ENCODE measurements at regions not wholly inside any gene's neighbourhood (a gene's known extent, or its start where the extent isn't known, plus 50 kb on each side); places are given as distances from the start of the nearest gene placed in this dataset.

DNA sequence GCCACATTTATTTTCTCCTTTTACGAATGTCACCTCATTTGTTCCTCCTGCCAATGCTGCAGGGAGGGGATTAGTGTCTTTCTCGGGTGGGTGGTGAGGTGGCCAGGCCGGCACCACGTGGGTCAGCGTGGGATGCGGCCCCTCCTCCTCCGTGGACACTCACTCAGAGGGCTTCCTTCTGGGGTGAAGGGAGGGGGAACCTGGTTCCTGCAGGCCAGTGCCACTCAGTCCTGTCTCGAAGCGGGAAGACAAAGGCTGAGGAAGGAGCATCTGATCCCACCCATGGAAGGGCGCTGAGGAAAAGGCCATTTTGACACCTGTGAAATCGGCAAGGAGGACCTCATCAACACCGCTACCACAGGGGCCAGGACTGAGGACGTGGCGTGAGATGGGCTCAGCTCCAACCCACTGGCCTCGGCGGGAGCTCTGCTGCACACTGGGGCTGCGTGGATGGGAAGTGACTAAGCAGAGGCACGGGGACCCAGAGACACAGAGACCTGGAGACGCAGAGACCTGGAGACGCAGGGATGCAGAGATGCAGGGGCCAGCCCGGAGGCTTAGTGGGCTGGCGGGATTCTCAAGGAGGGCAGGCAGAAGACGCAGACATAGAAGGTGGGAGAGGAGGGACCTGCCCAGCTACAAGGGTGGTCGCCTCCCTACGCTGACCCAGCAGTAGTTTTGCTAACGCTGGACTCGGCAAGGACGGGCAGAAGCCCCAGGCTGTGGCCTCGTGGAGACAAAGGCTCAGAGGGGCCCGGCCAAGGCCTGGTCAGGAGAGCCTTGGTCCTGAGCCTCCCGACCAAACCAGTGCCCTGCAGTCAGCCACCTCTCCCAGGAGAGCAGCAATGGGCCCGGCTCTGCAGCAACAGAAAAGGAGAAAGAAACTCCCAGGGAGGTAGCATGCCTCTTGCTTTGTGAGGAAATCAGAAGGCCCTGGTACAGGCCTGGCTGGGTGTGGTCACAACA lies 1071.2 kb downstream of the BRD1 start:
- TF ChIP-seq CTCF (IDR thresholded peaks at IDR 0.05 in 2 of 3, conservative IDR thresholded peaks at IDR 0.05 in 1 of 3; ENCODE audit: borderline replicate concordance in 1 of 3, insufficient read depth in 1 of 3, low read depth in 2 of 3, low read length in 2 of 3) (no peak), RAD21 (IDR thresholded peaks at IDR 0.05; ENCODE audit: low read depth) (no peak), ZNF274 (IDR thresholded peaks at IDR 0.05; ENCODE audit: low read depth, low read length) (no peak), ATF3 (IDR thresholded peaks at IDR 0.05) (no peak), POLR2AphosphoS5 (IDR thresholded peaks at IDR 0.05; ENCODE audit: low read depth, low read length) (no peak), YY1 (IDR thresholded peaks at IDR 0.05; ENCODE audit: extremely low read depth, insufficient replicate concordance, low read depth, low read length) (no peak), EZH2 (IDR thresholded peaks at IDR 0.05) (no peak), CEBPB (IDR thresholded peaks at IDR 0.05; ENCODE audit: low read depth) (no peak), SRF (IDR thresholded peaks at IDR 0.05; ENCODE audit: low read depth) (no peak)
